ENCODE measurements at regions not wholly inside any gene's neighbourhood (a gene's known extent, or its start where the extent isn't known, plus 50 kb on each side); places are given as distances from the start of the nearest gene placed in this dataset.
A peak's percentile ranks its signal among the peaks of the same experiment; 100 is the strongest.
"Not testable (repeated sequence)": the region's sequence is repeated elsewhere in the genome, so short reads cannot be mapped to it uniquely, and the experiment has no call there.

DNA sequence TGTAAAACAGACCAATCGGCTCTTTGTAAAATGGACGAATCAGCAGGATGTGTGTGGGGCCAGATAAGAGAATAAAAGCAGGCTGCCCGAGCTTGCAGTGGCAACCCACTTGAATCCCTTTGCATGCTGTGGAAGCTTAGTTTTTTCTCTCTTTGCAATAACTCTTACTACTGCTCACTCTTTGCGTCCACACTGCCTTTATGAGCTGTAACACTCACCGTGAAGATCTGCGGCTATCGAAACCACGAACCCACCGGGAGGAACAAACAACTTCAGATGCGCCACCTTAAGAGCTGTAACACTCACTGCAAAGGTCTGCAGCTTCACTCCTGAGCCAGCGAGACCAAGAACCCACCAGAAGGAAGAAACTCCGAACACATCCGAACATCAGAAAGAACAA is 722.7 kb downstream of the DIAPH3 start:
- DNase-seq: not testable (repeated sequence)

DNA sequence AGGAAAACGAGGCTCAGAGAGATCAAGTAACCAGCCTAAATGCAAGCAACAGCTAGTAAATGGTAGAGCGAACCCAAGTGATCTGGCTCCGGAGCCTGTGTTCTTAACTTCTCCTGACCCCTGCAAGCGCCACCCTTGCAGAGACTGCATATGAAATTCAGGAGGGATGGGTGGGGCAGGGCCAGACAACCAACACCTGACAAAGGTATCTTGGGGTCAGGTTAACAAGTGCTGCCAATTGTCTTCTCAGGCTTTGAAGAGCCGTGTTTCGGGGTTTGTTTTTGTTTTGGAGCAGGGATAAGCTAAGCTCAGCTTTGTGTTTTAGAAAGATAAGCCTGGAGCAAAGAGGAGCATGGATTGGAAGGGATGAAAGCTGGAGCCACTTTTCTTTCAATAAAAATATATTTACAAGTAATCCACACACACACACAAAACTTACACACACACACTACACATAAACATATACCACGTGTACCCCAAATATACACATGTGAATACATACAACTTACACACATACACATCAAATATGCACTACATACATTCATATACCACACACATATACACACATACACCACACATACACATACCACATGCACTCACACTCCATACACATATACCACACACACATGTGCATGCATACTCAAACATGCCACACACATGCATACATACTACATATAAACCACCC is 722.0 kb downstream of the DIAPH3 start:
- no peak for DNase-seq

DNA sequence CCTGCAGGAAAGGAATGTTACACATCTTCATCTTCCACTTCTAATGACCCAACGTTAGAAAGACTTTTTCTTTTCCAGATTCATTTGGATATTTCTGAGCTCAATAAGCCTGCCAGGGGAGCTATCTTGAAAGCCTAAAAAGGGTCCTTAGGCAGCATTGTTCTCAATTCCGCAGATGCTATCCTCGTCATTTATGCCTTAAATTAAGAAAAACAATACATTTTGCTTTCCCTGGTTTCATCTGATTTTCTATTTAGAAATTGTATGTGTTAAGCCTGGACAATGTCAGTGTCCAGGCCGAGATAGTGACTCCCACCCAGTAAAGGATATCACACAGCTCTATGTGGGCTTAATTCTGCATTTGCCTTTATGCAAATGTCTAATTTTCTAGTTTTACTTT is 721.3 kb downstream of the DIAPH3 start:
- no peak for DNase-seq

DNA sequence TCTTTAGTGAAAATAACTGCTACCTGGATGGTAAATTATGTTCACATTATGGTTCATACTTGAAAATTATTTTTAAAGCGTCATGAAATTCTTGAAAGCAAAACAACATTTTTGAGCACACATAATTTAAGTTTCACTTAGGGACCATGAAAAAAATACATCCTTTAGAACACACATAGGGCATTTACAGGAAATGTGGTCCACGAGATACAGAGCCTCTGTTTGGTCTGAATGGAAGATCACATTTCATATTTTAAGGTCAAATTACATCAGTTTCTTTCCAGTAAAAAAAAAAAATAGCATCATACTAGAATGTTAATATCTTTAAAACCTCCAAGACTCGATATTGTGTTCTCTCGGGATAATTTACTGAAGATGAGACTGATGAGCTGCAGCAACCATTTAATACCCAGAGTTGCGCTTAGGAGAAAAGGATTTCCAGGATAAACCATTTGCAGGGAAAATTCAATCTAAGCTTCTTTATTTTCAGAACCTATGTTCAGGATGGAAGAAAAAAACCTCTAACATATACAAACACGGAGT is 720.7 kb downstream of the DIAPH3 start:
- DNase-seq: no peak

DNA sequence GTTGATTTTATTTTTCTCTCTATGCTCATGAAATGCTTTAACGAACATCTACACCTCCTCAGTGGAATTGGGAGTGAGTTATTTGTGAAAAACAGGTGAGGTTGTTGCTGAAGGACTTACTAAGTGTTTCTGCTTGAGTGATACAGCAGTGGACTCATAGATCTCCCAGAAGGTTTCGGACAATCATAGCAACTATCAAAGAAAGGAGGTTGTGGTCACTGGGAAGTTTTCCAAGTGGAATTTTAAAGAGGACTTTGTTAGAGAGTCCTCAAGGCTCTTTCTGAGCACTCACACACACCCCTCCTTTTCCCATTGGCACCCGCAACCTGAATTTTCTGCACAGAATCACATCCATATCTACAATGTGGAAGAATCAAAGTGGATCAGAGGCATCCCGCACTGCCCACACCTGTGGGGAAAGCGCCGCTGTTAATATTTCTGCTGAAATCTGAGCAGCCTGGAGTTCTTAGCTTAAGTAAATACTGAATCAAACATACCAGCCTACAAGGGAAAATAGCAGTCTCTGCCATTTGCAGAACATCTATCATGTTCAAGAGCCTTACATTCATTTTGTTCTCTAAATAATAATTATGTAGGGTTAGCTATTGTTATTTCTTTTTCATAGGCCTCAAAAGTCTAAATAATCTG is 719.4 kb downstream of the DIAPH3 start:
- peak; percentile 29 to 63 for DNase-seq

DNA sequence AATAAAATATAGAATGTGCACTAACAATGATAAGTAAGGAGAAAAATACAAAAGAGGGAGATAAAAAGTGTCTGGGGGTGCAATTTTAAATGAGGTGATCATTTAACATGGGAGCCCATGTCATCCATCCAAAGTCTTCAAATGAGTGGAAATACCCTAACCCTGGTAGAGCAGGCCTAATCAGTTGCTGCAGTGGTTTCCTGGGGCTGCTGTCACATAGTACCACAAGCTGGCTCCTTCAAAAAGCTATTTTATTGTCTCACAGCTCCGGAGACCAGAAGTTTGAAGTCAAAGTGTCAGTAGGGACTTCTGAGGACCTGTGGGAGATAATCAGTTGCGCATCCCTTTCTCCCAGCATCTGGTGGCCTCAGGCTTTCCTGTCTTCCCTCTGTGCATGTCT is 717.9 kb downstream of the DIAPH3 start:
- DNase-seq: no peak

- no peak for DNase-seq
These were observed 717.3 kb downstream of the DIAPH3 start for GRCh38 chr13:59446391-59446790.

- no peak for DNase-seq
These were observed 716.7 kb downstream of the DIAPH3 start for GRCh38 chr13:59447031-59447430.

GRCh38 chr13:59447846-59448620 is 715.7 kb downstream of the DIAPH3 start:
- no peak for DNase-seq

DNA sequence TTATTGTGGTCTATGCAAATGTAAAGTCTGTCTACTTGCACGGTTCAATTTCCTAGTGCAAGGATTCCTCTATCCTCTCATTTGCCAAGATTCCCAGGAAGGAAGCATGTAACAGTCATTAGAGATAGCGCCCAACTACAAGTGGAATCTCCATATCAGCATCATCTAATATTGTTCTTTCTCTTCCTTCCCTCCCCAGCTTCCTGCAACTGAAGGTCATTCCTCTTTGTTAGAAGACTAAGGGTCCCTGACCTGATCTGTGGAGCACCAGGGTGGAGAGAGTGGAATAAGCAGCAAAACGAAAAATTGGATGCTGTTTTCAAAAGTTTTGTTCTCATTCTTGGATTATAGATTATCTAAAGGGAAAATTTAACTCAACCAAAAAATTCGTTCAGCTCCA is 714.0 kb downstream of the DIAPH3 start:
- DNase-seq: no peak

GRCh38 chr13:59450229-59450628 is 713.5 kb downstream of the DIAPH3 start:
- DNase-seq: no peak

GRCh38 chr13:59451236-59451635 is 712.5 kb downstream of the DIAPH3 start:
- no peak for DNase-seq

GRCh38 chr13:59452189-59452890 is 711.4 kb downstream of the DIAPH3 start:
- peak; percentile 24 to 71 for DNase-seq

- DNase-seq: no peak
These were observed 704.7 kb downstream of the DIAPH3 start for GRCh38 chr13:59458908-59459579.

DNA sequence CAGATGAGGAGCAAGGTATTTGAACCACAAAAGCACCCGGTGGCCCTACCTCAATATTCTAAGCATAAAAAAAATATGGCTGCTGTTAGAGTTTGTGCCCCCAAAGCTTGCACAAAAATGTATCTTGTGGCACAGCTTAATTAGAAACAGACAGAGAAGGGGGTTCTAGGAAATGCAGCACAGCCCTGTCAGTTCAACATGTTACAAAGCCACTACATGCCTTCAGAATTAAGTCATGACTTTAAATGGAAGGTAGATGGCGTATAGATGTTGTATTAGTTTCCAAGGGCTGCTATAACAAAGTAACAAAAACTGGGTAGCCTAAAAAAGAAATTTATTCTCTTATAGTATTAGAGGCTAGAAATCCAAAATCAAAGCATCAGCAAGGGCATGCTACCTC is 703.8 kb downstream of the DIAPH3 start:
- no peak for DNase-seq

GRCh38 chr13:59461411-59461810 is 702.3 kb downstream of the DIAPH3 start:
- no peak for DNase-seq

- no peak for DNase-seq
These were observed 700.7 kb downstream of the DIAPH3 start for GRCh38 chr13:59463023-59463422.

DNA sequence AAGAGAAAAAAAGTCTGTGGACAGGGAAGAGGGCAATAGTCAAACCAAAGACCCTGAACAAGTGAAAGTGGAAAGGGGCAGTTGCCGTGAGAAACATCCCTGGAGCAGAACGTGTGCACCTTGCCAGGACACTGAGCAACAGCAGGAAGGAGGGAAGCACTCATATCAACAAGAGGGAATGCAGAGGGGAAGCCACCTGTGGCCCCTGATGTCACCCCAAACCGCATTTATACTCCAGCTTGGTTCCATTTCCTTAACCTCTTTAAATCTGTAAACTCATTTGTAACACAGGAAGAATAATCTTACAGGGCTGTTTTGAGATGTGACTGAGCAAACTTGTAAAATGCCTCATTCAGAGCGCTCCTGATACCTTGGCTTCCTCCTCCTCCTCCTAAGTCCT is 698.8 kb downstream of the DIAPH3 start:
- DNase-seq: no peak

DNA sequence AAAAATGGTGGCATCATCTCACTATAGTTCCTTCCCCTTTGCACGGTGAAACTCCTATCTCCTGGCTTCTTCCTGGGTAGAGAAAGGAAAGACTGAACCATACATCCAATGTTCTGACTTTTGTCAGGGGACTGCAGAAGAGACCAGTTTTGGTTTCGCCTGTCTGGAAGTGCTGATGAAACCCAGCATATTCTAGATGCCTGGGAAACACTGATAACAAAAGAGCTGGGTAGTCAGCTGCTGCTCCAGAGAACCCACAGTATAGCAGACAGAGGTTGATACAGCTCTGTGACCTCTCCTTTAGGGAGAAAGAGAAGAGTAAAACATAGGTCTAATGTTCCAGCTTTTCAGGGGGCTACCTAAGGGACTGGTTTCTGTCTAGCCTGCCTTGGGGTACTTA is 695.3 kb downstream of the DIAPH3 start:
- no peak for DNase-seq

DNA sequence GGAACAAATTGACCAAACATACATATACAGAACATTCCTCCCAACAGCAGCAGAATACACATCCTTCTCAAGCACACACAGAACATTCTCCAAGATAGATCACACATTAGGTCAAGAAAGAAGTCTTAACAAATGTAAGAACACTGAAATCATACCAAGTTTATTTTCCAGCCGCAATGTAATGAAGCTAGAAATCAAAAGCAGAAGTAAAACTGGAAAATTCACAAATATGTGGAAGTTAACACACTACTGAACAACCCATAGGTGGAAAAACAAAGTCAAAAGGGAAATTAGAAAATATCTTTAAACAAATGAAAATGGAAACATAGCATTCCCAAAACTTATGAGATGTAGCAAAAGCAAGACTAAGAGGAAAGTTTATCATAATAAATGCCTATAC is 692.6 kb downstream of the DIAPH3 start:
- no peak for DNase-seq

GRCh38 chr13:59472134-59472533 is 691.6 kb downstream of the DIAPH3 start:
- DNase-seq: no peak

DNA sequence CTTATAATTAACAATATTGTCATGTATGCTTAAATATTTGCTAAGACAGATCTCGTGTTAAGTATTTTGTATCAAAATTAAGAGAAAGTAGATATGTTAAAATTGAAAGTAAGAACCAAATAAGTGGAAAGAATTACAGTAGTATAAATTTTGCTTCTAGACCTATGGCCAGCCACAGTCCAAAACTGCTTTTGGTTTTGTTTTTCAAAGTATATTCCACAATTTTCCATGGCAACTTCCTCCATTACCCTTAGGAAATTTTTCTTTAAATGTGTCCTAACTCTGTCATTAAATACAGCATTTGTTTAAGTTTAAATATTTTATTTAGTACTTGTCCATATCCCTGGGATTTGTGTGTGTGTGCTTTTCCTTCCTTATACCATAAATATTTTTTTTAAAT is 689.0 kb downstream of the DIAPH3 start:
- DNase-seq: no peak

DNA sequence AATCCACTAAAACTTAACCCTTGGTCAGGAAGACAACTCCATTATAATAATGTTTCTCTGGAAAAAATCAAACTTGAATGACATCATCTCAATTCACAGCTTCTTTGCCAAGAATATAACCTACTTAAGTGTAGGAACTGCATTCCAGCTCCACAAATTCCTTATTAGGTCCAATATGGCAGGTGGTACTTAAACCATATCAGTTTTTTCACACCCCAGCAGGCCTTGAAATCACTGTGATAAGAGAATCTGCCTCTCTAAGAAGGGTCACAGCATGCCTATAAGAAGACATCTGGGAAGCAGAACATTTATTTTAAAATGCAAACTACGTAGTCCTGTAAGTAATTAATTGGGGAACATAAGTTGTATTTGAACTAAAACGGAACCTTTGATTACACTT is 687.8 kb downstream of the DIAPH3 start:
- no peak for DNase-seq
